ENCODE measurements at regions not wholly inside any gene's neighbourhood (a gene's known extent, or its start where the extent isn't known, plus 50 kb on each side); places are given as distances from the start of the nearest gene placed in this dataset.

GRCh38 chr2:180753809-180754761 lies 226.3 kb upstream of the UBE2E3 start:
- intact Hi-C loops (cut with DNase I) = no loop called here
- DNase-seq (ENCODE audit: low spot score) = no peak

GRCh38 chr2:180751306-180751920 lies 229.0 kb upstream of the UBE2E3 start:
- DNase-seq (ENCODE audit: low spot score) = no peak
- intact Hi-C loops (cut with DNase I) = no loop called here

- intact Hi-C loops (cut with DNase I) = no loop called here
- DNase-seq (ENCODE audit: low spot score) = no peak
These were observed 232.7 kb upstream of the UBE2E3 start for GRCh38 chr2:180747728-180748127.

- intact Hi-C loops (cut with DNase I) = no loop called here
- DNase-seq (ENCODE audit: low spot score) = no peak
These were observed 237.0 kb upstream of the UBE2E3 start for GRCh38 chr2:180743401-180743800.

GRCh38 chr2:180742801-180743200 lies 237.6 kb upstream of the UBE2E3 start:
- intact Hi-C loops (cut with DNase I) = no loop called here
- no peak for DNase-seq (ENCODE audit: low spot score)

- intact Hi-C loops (cut with DNase I) = no loop called here
- no peak for DNase-seq (ENCODE audit: low spot score)
These were observed 241.3 kb upstream of the UBE2E3 start for GRCh38 chr2:180739070-180739469.

GRCh38 chr2:180735799-180736198 lies 244.6 kb upstream of the UBE2E3 start:
- no peak for DNase-seq (ENCODE audit: low spot score)
- intact Hi-C loops (cut with DNase I) = no loop called here

GRCh38 chr2:180734382-180734781 lies 246.0 kb upstream of the UBE2E3 start:
- DNase-seq (ENCODE audit: low spot score) = no peak

GRCh38 chr2:180733330-180733729 lies 247.1 kb upstream of the UBE2E3 start:
- no peak for DNase-seq (ENCODE audit: low spot score)
- intact Hi-C loops (cut with DNase I) = no loop called here

More at GRCh38 chr2:180734382-180734781, 246.0 kb upstream of the UBE2E3 start:
- intact Hi-C loops (cut with DNase I) = no loop called here

- no peak for DNase-seq (ENCODE audit: low spot score)
- intact Hi-C loops (cut with DNase I) = no loop called here
These were observed 248.1 kb upstream of the UBE2E3 start for GRCh38 chr2:180732337-180732736.

- DNase-seq (ENCODE audit: low spot score) = no peak
- intact Hi-C loops (cut with DNase I) = no loop called here
These were observed 249.4 kb upstream of the UBE2E3 start for GRCh38 chr2:180730976-180731375.

GRCh38 chr2:180728928-180729559 lies 251.4 kb upstream of the UBE2E3 start:
- intact Hi-C loops (cut with DNase I) = no loop called here
- DNase-seq (ENCODE audit: low spot score) = no peak

GRCh38 chr2:180723712-180724111 lies 256.7 kb upstream of the UBE2E3 start:
- intact Hi-C loops (cut with DNase I) = no loop called here

GRCh38 chr2:180722551-180723239 lies 257.7 kb upstream of the UBE2E3 start:
- DNase-seq (ENCODE audit: low spot score) = no peak
- intact Hi-C loops (cut with DNase I) = no loop called here

More at GRCh38 chr2:180723712-180724111, 256.7 kb upstream of the UBE2E3 start:
- DNase-seq (ENCODE audit: low spot score) = no peak

- intact Hi-C loops (cut with DNase I) = no loop called here
- no peak for DNase-seq (ENCODE audit: low spot score)
These were observed 259.6 kb upstream of the UBE2E3 start for GRCh38 chr2:180720829-180721228.

- DNase-seq (ENCODE audit: low spot score) = no peak
- intact Hi-C loops (cut with DNase I) = no loop called here
These were observed 262.8 kb upstream of the UBE2E3 start for GRCh38 chr2:180717588-180717987.

GRCh38 chr2:180716186-180717180 lies 263.9 kb upstream of the UBE2E3 start:
- DNase-seq (ENCODE audit: low spot score) = no peak
- intact Hi-C loops (cut with DNase I) = no loop called here

GRCh38 chr2:180715044-180715443 lies 265.4 kb upstream of the UBE2E3 start:
- intact Hi-C loops (cut with DNase I) = no loop called here
- no peak for DNase-seq (ENCODE audit: low spot score)

All from posterior vena cava (tissue), 2 donors.